ENCODE measurements at regions not wholly inside any gene's neighbourhood (a gene's known extent, or its start where the extent isn't known, plus 50 kb on each side); places are given as distances from the start of the nearest gene placed in this dataset.

GRCh38 chr13:32895296-32895695 lies 120.9 kb upstream of the KL start:
- no peak for TF ChIP-seq CTCF (IDR thresholded peaks at IDR 0.05)
- TF ChIP-seq POLR2A (IDR thresholded peaks at IDR 0.05; ENCODE audit: low read depth), result no peak

Measured in esophagus muscularis mucosa (tissue), 3 donors.